CD14-positive monocyte (primary cell): ENCODE measurements at regions not wholly inside any gene's neighbourhood (a gene's known extent, or its start where the extent isn't known, plus 50 kb on each side); places are given as distances from the start of the nearest gene placed in this dataset.

Experiments
- DNase-seq, 3 donors: peaks; one replicate each; pipeline ENCODE4 v3.0.0-alpha.2; 2011 to 2022
- H2AFZ ChIP-seq: 2 replicates; pipeline ENCODE4 v1.6.0; 2012; ENCODE audit warnings: mild to moderate bottlenecking, low read depth, low read length, inconsistent platforms; ENCODE audit not compliant: insufficient read depth, poor library complexity, severe bottlenecking
- H3K27ac ChIP-seq, 2 donors: 1 replicate in 1 of 2; 2 replicates in 1 of 2; pipeline ENCODE4 v1.5.1; 2012 to 2013; ENCODE audit warnings: low read length in 2 of 2, control low read depth in 1 of 2, inconsistent platforms in 1 of 2, low read depth in 1 of 2, mild to moderate bottlenecking in 1 of 2
- H3K27me3 ChIP-seq, 2 donors: one replicate each; pipeline versions ENCODE4 v1.6.0 to v1.6.1; 2011 to 2013; ENCODE audit warnings: low read length in 2 of 2; ENCODE audit not compliant: control insufficient read depth in 2 of 2, insufficient read depth in 2 of 2
- H3K36me3 ChIP-seq, 2 donors: replicated peaks in 1 of 2; 1 replicate in 1 of 2; 2 replicates in 1 of 2; pipeline versions ENCODE4 v1.5.1 to v1.6.1; 2012 to 2013; ENCODE audit warnings: low read length in 2 of 2, control low read depth in 1 of 2, inconsistent platforms in 1 of 2, mild to moderate bottlenecking in 1 of 2; ENCODE audit not compliant: insufficient read depth in 2 of 2, control insufficient read depth in 1 of 2
- H3K4me1 ChIP-seq, 2 donors: 1 replicate in 1 of 2; 2 replicates in 1 of 2; pipeline versions ENCODE4 v1.5.1 to v1.6.1; 2012 to 2013; ENCODE audit warnings: low read length in 2 of 2, control low read depth in 1 of 2, inconsistent platforms in 1 of 2, mild to moderate bottlenecking in 1 of 2, moderate library complexity in 1 of 2; ENCODE audit not compliant: insufficient read depth in 2 of 2, control insufficient read depth in 1 of 2
- H3K4me2 ChIP-seq: replicated peaks from 2 replicates; pipeline ENCODE3; 2012; ENCODE audit warnings: low read length, moderate library complexity, mild to moderate bottlenecking; ENCODE audit not compliant: poor library complexity, severe bottlenecking; ENCODE audit errors: extremely low read depth
- H3K4me3 ChIP-seq, 3 experiments: fragments of 200-600 bp in 1 of 3; sonication (generic) in 1 of 3; replicated peaks in 1 of 3; 1 replicate in 2 of 3; 2 replicates in 1 of 3; pipeline ENCODE4 v1.5.1; 2011 to 2013; ENCODE audit warnings: low read length in 3 of 3, mild to moderate bottlenecking in 3 of 3, control low read depth in 2 of 3, low read depth in 2 of 3, inconsistent platforms in 1 of 3, moderate library complexity in 1 of 3
- H3K79me2 ChIP-seq: 2 replicates; pipeline ENCODE4 v1.6.0; 2012; ENCODE audit warnings: mild to moderate bottlenecking, control low read depth, inconsistent platforms, low read length, moderate library complexity; ENCODE audit not compliant: insufficient read depth
- H3K9ac ChIP-seq: 2 replicates; pipeline ENCODE4 v1.6.0; 2017; ENCODE audit warnings: low read length, mild to moderate bottlenecking; ENCODE audit not compliant: insufficient read depth, poor library complexity, severe bottlenecking
- H3K9me3 ChIP-seq, 2 donors: replicated peaks in 1 of 2; 1 replicate in 1 of 2; 2 replicates in 1 of 2; pipeline versions ENCODE4 v1.5.1 to v1.6.1; 2012 to 2013; ENCODE audit warnings: low read length in 2 of 2, control low read depth in 1 of 2; ENCODE audit not compliant: control insufficient read depth in 1 of 2, insufficient read depth in 1 of 2
- H4K20me1 ChIP-seq: 2 replicates; pipeline ENCODE4 v1.6.0; 2012; ENCODE audit warnings: mild to moderate bottlenecking, low read length, control low read depth, moderate library complexity; ENCODE audit not compliant: insufficient read depth
- H3K27ac Mint-ChIP-seq, 7 donors: one replicate each; pipeline ENCODE4 v1.8.0; 2020; ENCODE audit warnings: mild to moderate bottlenecking in 7 of 7, mixed read lengths in 7 of 7, moderate library complexity in 6 of 7, inconsistent platforms in 2 of 7
- H3K27me3 Mint-ChIP-seq, 3 donors: one replicate each; pipeline ENCODE4 v1.8.0; 2021 to 2022; ENCODE audit warnings: low read depth in 3 of 3, mild to moderate bottlenecking in 3 of 3, mixed read lengths in 3 of 3, moderate library complexity in 3 of 3, inconsistent platforms in 1 of 3
- H3K36me3 Mint-ChIP-seq, 2 donors: one replicate each; pipeline ENCODE4 v1.8.0; 2020; ENCODE audit warnings: mixed read lengths in 2 of 2, inconsistent platforms in 1 of 2, mild to moderate bottlenecking in 1 of 2
- H3K4me1 Mint-ChIP-seq: one replicate; pipeline ENCODE4 v1.8.0; 2020; ENCODE audit warnings: mild to moderate bottlenecking, mixed read lengths
- H3K4me3 Mint-ChIP-seq, 2 donors: one replicate each; pipeline ENCODE4 v1.8.0; 2020; ENCODE audit warnings: mild to moderate bottlenecking in 2 of 2, mixed read lengths in 2 of 2, moderate library complexity in 1 of 2
- H3K9me3 Mint-ChIP-seq, 7 donors: one replicate each; pipeline ENCODE4 v1.8.0; 2020 to 2022; ENCODE audit warnings: mixed read lengths in 7 of 7, mild to moderate bottlenecking in 6 of 7, moderate library complexity in 6 of 7, inconsistent platforms in 2 of 7
- WGBS: methylation state at CpG from one replicate; pipeline ENCODE4 v1.1.5; 2013; ENCODE audit warnings: missing lambda C conversion rate; ENCODE audit not compliant: insufficient coverage; 5-methylcytosine and 5-hydroxymethylcytosine counted together
- intact Hi-C, 2 donors: fragments of 100-400 bp; cut with micrococcal nuclease; formaldehyde crosslinking; loops; one replicate each; pipeline versions ENCODE4 v1.15.0 to v1.15.1; 2023
- TF ChIP-seq, protein P1 (sequence below): fragments of 200-600 bp; IDR thresholded peaks from one replicate; pipeline ENCODE4 v1.8.0; 2022; ENCODE audit warnings: antibody characterized with exemption, mild to moderate bottlenecking

DNA sequence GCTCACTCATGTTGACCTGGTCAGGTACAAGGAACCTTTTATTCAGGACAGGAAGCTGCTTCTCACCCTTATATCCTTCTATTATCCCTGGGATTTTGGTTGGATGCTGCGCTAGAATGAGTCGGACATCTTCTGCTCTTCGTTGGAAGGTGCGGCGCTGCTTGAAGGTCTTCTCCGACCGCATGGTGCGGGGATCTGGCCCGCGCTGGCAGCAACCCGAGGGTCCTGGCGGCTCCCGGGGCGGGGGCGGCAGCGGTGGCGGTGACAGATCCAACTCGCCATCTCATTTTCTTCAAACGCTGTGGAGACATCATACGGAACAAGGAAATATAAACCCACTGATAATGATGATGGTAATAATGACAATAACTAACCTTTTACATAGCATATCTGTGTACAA is 126.3 kb downstream of the ATXN7L3B start:
- H4K20me1 ChIP-seq, result no peaks in the 10 kb centered on the region
- no peak overlapping the region for H3K27ac Mint-ChIP-seq
- H3K4me1 ChIP-seq, result no peaks in the 10 kb centered on the region
- TF ChIP-seq, protein P1, sequence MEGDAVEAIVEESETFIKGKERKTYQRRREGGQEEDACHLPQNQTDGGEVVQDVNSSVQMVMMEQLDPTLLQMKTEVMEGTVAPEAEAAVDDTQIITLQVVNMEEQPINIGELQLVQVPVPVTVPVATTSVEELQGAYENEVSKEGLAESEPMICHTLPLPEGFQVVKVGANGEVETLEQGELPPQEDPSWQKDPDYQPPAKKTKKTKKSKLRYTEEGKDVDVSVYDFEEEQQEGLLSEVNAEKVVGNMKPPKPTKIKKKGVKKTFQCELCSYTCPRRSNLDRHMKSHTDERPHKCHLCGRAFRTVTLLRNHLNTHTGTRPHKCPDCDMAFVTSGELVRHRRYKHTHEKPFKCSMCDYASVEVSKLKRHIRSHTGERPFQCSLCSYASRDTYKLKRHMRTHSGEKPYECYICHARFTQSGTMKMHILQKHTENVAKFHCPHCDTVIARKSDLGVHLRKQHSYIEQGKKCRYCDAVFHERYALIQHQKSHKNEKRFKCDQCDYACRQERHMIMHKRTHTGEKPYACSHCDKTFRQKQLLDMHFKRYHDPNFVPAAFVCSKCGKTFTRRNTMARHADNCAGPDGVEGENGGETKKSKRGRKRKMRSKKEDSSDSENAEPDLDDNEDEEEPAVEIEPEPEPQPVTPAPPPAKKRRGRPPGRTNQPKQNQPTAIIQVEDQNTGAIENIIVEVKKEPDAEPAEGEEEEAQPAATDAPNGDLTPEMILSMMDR, result no peak
- no peaks in the 10 kb centered on the region for H3K36me3 Mint-ChIP-seq
- H3K9me3 Mint-ChIP-seq, result no peaks in the 10 kb centered on the region
- no peak overlapping the region for H3K4me2 ChIP-seq
- H2AFZ ChIP-seq, result no peak overlapping the region
- WGBS, result 97% methylated on average over 16 of the region's 20 CpGs
- H3K36me3 ChIP-seq, result no peaks in the 10 kb centered on the region
- no peaks in the 10 kb centered on the region for H3K9me3 ChIP-seq
- no peaks in the 10 kb centered on the region for H3K27me3 ChIP-seq
- H3K27me3 Mint-ChIP-seq, result no peaks in the 10 kb centered on the region
- no peak overlapping the region for H3K4me3 Mint-ChIP-seq
- DNase-seq, result no peak
- no peaks in the 10 kb centered on the region for H3K4me1 Mint-ChIP-seq
- H3K79me2 ChIP-seq, result no peaks in the 10 kb centered on the region
- no peak overlapping the region for H3K9ac ChIP-seq
- no peak overlapping the region for H3K27ac ChIP-seq
- no peak overlapping the region for H3K4me3 ChIP-seq
- intact Hi-C loops, result no loop called here

DNA sequence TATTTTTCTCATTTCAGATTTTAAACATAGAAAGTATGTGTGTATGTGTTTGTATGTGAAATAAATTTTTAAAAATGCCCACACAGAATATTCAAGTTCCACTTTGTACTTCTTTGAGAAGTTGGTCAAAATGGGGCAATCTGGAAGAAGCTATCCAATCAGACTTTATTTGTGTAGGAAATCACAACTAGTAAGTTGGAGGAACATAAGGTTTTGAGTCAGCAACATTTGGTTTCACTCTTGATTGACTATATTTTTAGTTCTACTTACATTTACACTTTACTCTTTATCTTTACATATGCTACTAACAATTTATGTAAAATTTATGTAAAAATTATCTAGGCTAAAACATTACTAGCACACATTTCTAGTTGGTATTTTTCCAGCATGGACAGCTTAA is 128.1 kb downstream of the ATXN7L3B start:
- Histone ChIP-seq H3K27me3 (no peaks in the 10 kb centered on the region), H3K4me3 (no peak overlapping the region), H3K79me2 (no peaks in the 10 kb centered on the region), H4K20me1 (no peaks in the 10 kb centered on the region), H3K4me2 (no peak overlapping the region), H3K9me3 (no peaks in the 10 kb centered on the region), H3K36me3 (no peaks in the 10 kb centered on the region), H3K27ac (no peak overlapping the region), H2AFZ (no peak overlapping the region), H3K4me1 (no peaks in the 10 kb centered on the region), H3K9ac (no peak overlapping the region)
- Mint-ChIP-seq H3K27ac (no peak overlapping the region), H3K27me3 (peaks cover 0 to 2% (median 0%) of the 10 kb centered on the region in 3 donors), H3K4me3 (no peak overlapping the region), H3K36me3 (no peaks in the 10 kb centered on the region), H3K4me1 (no peaks in the 10 kb centered on the region), H3K9me3 (peaks cover 0 to 2% (median 0%) of the 10 kb centered on the region in 7 donors)
- TF ChIP-seq, protein P1, result no peak
- no peak for DNase-seq
- intact Hi-C loops, result no loop called here
